H9 (cell line): ENCODE measurements at regions not wholly inside any gene's neighbourhood (a gene's known extent, or its start where the extent isn't known, plus 50 kb on each side); places are given as distances from the start of the nearest gene placed in this dataset.

Experiments used
- DNase-seq: peaks from one replicate; pipeline ENCODE4 v3.0.0-alpha.2; 2017
- H2AFZ ChIP-seq: one replicate; pipeline ENCODE4 v1.6.1; 2013; ENCODE audit warnings: mild to moderate bottlenecking, low read length, control low read depth, moderate library complexity
- H2AK5ac ChIP-seq: 2 replicates; pipeline ENCODE4 v1.6.1; 2013; ENCODE audit warnings: low read length, control low read depth, mixed read lengths; ENCODE audit not compliant: insufficient read length
- H2BK120ac ChIP-seq: one replicate; pipeline ENCODE4 v1.6.1; 2013; ENCODE audit warnings: low read depth, mild to moderate bottlenecking, low read length, control low read depth, inconsistent platforms; ENCODE audit not compliant: poor library complexity, severe bottlenecking
- H2BK12ac ChIP-seq: 2 replicates; pipeline ENCODE4 v1.6.1; 2013; ENCODE audit warnings: low read length, control low read depth, mixed read lengths, low read depth; ENCODE audit not compliant: insufficient read length
- H2BK15ac ChIP-seq: 2 replicates; pipeline ENCODE4 v1.6.1; 2013; ENCODE audit warnings: low read depth, low read length, control low read depth
- H2BK20ac ChIP-seq: one replicate; pipeline ENCODE4 v1.6.1; 2013; ENCODE audit warnings: low read depth, mild to moderate bottlenecking, low read length, control low read depth, inconsistent platforms; ENCODE audit not compliant: poor library complexity, severe bottlenecking
- H2BK5ac ChIP-seq: 2 replicates; pipeline ENCODE4 v1.6.1; 2013; ENCODE audit warnings: low read length, control low read depth, mixed read lengths; ENCODE audit not compliant: insufficient read length
- H3K14ac ChIP-seq: 2 replicates; pipeline ENCODE4 v1.6.1; 2013; ENCODE audit warnings: low read length, control low read depth; ENCODE audit not compliant: insufficient read depth
- H3K18ac ChIP-seq: 2 replicates; pipeline ENCODE4 v1.6.1; 2013; ENCODE audit warnings: low read depth, mild to moderate bottlenecking, mixed read lengths, low read length, control low read depth; ENCODE audit not compliant: insufficient read length
- H3K23ac ChIP-seq: 2 replicates; pipeline ENCODE4 v1.6.1; 2013; ENCODE audit warnings: low read length, control low read depth, mixed read lengths, low read depth; ENCODE audit not compliant: insufficient read length
- H3K23me2 ChIP-seq: 2 replicates; pipeline ENCODE4 v1.6.1; 2013; ENCODE audit warnings: low read depth, mild to moderate bottlenecking, mixed read lengths, low read length, control low read depth; ENCODE audit not compliant: insufficient read length, poor library complexity, severe bottlenecking
- H3K27ac ChIP-seq: 2 replicates; pipeline ENCODE4 v1.5.1; 2013; ENCODE audit warnings: low read length, control low read depth, mixed read lengths, low read depth; ENCODE audit not compliant: insufficient read length
- H3K27me3 ChIP-seq: 2 replicates; pipeline ENCODE4 v1.6.1; 2013; ENCODE audit warnings: low read length, control low read depth, inconsistent platforms; ENCODE audit not compliant: insufficient read depth
- H3K4ac ChIP-seq: 2 replicates; pipeline ENCODE4 v1.6.1; 2013; ENCODE audit warnings: low read depth, mild to moderate bottlenecking, control low read depth, inconsistent platforms, low read length, moderate library complexity
- H3K4me1 ChIP-seq: 2 replicates; pipeline ENCODE4 v1.6.1; 2013; ENCODE audit warnings: low read length, control low read depth, inconsistent platforms; ENCODE audit not compliant: insufficient read depth
- H3K4me2 ChIP-seq: 2 replicates; pipeline ENCODE4 v1.6.1; 2013; ENCODE audit warnings: low read length, control low read depth, mixed read lengths; ENCODE audit not compliant: insufficient read length, insufficient read depth
- H3K56ac ChIP-seq: 2 replicates; pipeline ENCODE4 v1.6.1; 2013; ENCODE audit warnings: low read depth, mild to moderate bottlenecking, mixed read lengths, low read length, control low read depth; ENCODE audit not compliant: insufficient read length
- H3K79me1 ChIP-seq: 2 replicates; pipeline ENCODE4 v1.6.1; 2013; ENCODE audit warnings: low read depth, mild to moderate bottlenecking, moderate library complexity, low read length, control low read depth, inconsistent platforms; ENCODE audit not compliant: insufficient read depth, poor library complexity, severe bottlenecking
- H3K79me2 ChIP-seq: 2 replicates; pipeline ENCODE4 v1.6.1; 2013; ENCODE audit warnings: low read length, control low read depth, inconsistent platforms; ENCODE audit not compliant: insufficient read depth
- H3K9ac ChIP-seq: 2 replicates; pipeline ENCODE4 v1.6.1; 2013; ENCODE audit warnings: low read length, control low read depth, mixed read lengths; ENCODE audit not compliant: insufficient read length; ENCODE audit errors: extremely low read depth
- H3K9me3 ChIP-seq: one replicate; pipeline ENCODE4 v1.6.1; 2013; ENCODE audit warnings: low read depth, low read length, inconsistent platforms; ENCODE audit not compliant: control insufficient read depth
- H3T11ph ChIP-seq: one replicate; pipeline ENCODE4 v1.6.1; 2013; ENCODE audit warnings: mild to moderate bottlenecking, low read length, control low read depth, inconsistent platforms
- H4K20me1 ChIP-seq: one replicate; pipeline ENCODE4 v1.6.1; 2013; ENCODE audit not compliant: control insufficient read depth, insufficient read length, insufficient read depth
- H4K5ac ChIP-seq: 2 replicates; pipeline ENCODE4 v1.6.1; 2013; ENCODE audit warnings: low read depth, mild to moderate bottlenecking, mixed read lengths, low read length, control low read depth; ENCODE audit not compliant: insufficient read length
- H4K8ac ChIP-seq: replicated peaks from 2 replicates; pipeline ENCODE4 v1.6.1; 2013; ENCODE audit warnings: low read length, control low read depth, mixed read lengths, low read depth; ENCODE audit not compliant: insufficient read length
- H4K91ac ChIP-seq: 2 replicates; pipeline ENCODE4 v1.6.1; 2013; ENCODE audit warnings: low read depth, mild to moderate bottlenecking, moderate library complexity, mixed read lengths, low read length, control low read depth; ENCODE audit not compliant: insufficient read length
- H3K27ac Mint-ChIP-seq, 3 experiments: 2 replicates in 2 of 3; 3 replicates in 1 of 3; pipeline ENCODE4 v1.8.0; 2020 to 2021; ENCODE audit warnings: mixed read lengths in 3 of 3, mild to moderate bottlenecking in 1 of 3, moderate library complexity in 1 of 3
- H3K27me3 Mint-ChIP-seq: 2 replicates; pipeline ENCODE4 v1.8.0; 2021; ENCODE audit warnings: low read depth, mild to moderate bottlenecking, moderate library complexity, mixed read lengths
- H3K36me3 Mint-ChIP-seq, 3 experiments: 2 replicates in 2 of 3; 3 replicates in 1 of 3; pipeline ENCODE4 v1.8.0; 2020 to 2021; ENCODE audit warnings: low read depth in 3 of 3, mixed read lengths in 3 of 3; ENCODE audit not compliant: insufficient read depth in 1 of 3
- H3K4me1 Mint-ChIP-seq, 2 experiments: 2 replicates each; pipeline ENCODE4 v1.8.0; 2020; ENCODE audit warnings: mixed read lengths in 2 of 2
- H3K4me3 Mint-ChIP-seq, 2 experiments: 2 replicates in 1 of 2; 3 replicates in 1 of 2; pipeline ENCODE4 v1.8.0; 2020 to 2021; ENCODE audit warnings: mild to moderate bottlenecking in 2 of 2, mixed read lengths in 2 of 2, moderate library complexity in 1 of 2
- H3K9me3 Mint-ChIP-seq, 2 experiments: 2 replicates in 1 of 2; 3 replicates in 1 of 2; pipeline ENCODE4 v1.8.0; 2020; ENCODE audit warnings: mild to moderate bottlenecking in 2 of 2, mixed read lengths in 2 of 2, moderate library complexity in 1 of 2
- CTCF ChIP-seq: fragments of 200-600 bp; sonication (generic); conservative IDR thresholded peaks from 3 replicates; pipeline ENCODE4 v1.8.0; 2021; ENCODE audit warnings: antibody characterized with exemption, mild to moderate bottlenecking
- WGBS: extraction: QIAGEN DNeasy Blood & Tissue Kit; methylation state at CpG from one replicate; pipeline ENCODE4 v1.1.7; 2013; ENCODE audit warnings: missing lambda C conversion rate, low lambda C conversion rate, mixed read lengths; ENCODE audit not compliant: insufficient read length; ENCODE audit errors: extremely low coverage; 5-methylcytosine and 5-hydroxymethylcytosine counted together

GRCh38 chr10:61251089-61251488 is 202.1 kb downstream of the TMEM26 start:
- no peaks in the 10 kb centered on the region for H3K79me1 ChIP-seq
- H3K56ac ChIP-seq: no peak overlapping the region
- H4K5ac ChIP-seq: no peak overlapping the region
- H3K27me3 ChIP-seq: no peaks in the 10 kb centered on the region
- Mint-ChIP-seq H3K27ac (no peak overlapping the region), H3K36me3 (0 out of 7 replicates have a peak, but pooled peaks cover 0 to 6% (median 0%) of the 10 kb centered on the region in 3 experiments), H3K4me1 (no peaks in the 10 kb centered on the region), H3K27me3 (peaks cover 2% of the 10 kb centered on the region), H3K4me3 (no peak overlapping the region), H3K9me3 (peaks cover 9 to 13% of the 10 kb centered on the region in 2 experiments; a peak in 4 of 5 replicates)
- no peaks in the 10 kb centered on the region for H3K9me3 ChIP-seq
- H2BK5ac ChIP-seq: no peak overlapping the region
- no peak overlapping the region for H3K4ac ChIP-seq
- H3K4me2 ChIP-seq: no peak overlapping the region
- no peak for TF ChIP-seq CTCF
- no peak for DNase-seq
- H3K9ac ChIP-seq: no peak overlapping the region
- H2AK5ac ChIP-seq: no peak overlapping the region
- no peak overlapping the region for H2BK12ac ChIP-seq
- H3K27ac ChIP-seq: no peak overlapping the region
- H3K18ac ChIP-seq: no peak overlapping the region
- no peak overlapping the region for H3T11ph ChIP-seq
- no peak overlapping the region for H2BK15ac ChIP-seq
- no peak overlapping the region for H2AFZ ChIP-seq
- H4K20me1 ChIP-seq: no peaks in the 10 kb centered on the region
- no peak overlapping the region for H3K23ac ChIP-seq
- no peak overlapping the region for H2BK20ac ChIP-seq
- no peaks in the 10 kb centered on the region for H3K23me2 ChIP-seq
- no peak overlapping the region for H4K91ac ChIP-seq
- no peaks in the 10 kb centered on the region for H3K79me2 ChIP-seq
- H3K4me1 ChIP-seq: no peaks in the 10 kb centered on the region
- no peak overlapping the region for H3K14ac ChIP-seq
- no peak overlapping the region for H2BK120ac ChIP-seq
- no CpG with 5 or more reads among the region's 1 CpG for WGBS
- H4K8ac ChIP-seq: no peak overlapping the region
